GM21423 (cell line): ENCODE measurements at regions not wholly inside any gene's neighbourhood (a gene's known extent, or its start where the extent isn't known, plus 50 kb on each side); places are given as distances from the start of the nearest gene placed in this dataset.

Source experiments
- ATAC-seq: cut with Tn5 transposase; IDR thresholded peaks from one replicate; pipeline ENCODE4 v1.9.1; 2021; ENCODE audit warnings: mild to moderate bottlenecking, moderate library complexity; ENCODE audit not compliant: unreplicated experiment

DNA sequence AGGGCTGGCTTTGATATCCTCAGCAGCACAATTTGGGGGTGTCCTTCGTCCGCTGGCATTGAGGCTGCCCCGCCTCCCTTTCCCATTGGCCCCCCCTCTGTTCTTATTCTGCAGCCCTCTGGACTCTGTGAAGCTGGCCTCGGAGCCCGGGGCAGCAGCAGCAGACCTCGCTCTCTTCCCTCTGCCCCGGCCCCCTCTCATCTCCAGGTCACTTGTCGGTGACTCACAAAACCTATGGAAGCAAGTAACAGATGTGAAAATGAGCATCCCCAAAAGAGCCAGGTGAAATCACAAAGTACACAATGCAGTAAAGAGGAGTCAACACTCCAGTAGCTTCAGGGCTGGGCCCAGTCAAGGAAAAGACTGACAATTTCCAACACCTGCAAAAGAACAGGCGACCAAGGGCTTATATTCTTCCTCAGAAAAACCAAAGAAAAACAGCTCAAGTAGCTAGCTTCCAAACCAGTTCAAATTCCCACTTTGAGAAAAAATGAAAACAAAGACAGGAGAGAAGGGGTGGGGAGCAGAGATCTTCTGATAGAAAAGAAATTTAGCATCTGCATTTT is 97.5 kb downstream of the ZNF608 start:
- no peak for ATAC-seq

DNA sequence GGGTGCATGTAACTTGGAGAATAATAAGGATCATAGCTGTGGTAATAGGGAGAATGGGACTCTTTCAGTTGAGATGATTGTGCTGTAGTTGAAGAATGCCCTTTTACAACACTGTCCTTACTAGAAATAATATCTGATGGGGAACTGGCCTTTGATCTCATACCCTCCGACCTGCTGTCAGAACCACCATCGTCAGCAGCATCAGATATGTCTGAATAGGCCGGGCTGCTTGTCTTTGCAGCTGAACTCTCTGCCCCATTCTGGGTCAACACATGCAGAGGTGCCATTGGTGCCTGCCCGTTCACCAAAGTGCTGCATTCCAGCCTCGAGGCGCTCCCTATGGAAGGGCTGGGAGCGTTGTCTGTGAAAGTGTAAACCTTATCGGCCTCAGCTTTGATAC is 99.1 kb downstream of the ZNF608 start:
- ATAC-seq, result no peak

DNA sequence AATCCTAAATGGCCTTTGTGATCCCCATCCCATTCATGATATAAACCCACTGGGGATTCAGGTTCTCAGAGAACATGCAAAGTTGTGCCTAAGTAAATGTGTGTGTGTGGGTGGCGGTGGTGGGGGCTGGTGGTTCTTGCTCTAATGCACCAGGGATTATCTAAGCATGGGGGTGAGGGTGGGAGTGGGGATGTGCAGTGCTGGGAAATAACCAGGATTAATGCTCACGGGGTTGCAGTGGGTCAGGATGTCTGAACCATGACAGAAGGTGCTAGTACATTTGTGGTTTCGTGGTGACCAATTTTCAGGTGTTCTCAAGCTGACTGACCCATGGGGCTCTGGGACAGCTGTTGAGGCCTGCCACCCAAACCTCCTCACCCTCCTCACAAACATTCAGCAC is 101.0 kb downstream of the ZNF608 start:
- ATAC-seq, result peak; percentile 11

DNA sequence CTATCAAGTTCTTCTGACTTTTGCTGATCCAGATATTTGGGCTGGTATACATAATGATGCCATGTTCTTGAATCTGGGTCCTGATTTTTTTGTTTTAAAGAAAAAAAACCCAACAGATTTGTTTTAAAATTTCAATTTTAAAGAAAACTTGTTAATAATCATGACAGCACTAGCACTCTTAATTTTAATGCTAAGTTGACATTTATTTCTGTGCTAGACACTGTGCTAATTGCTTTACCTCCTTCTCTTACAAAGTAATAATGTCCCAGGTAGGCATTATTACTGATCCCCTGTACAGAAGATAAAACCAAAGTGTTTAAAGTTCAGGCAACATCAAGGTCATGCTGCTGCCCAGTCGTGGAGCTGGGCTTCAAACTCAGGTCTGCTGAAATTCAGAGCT is 101.9 kb downstream of the ZNF608 start:
- ATAC-seq, result no peak

DNA sequence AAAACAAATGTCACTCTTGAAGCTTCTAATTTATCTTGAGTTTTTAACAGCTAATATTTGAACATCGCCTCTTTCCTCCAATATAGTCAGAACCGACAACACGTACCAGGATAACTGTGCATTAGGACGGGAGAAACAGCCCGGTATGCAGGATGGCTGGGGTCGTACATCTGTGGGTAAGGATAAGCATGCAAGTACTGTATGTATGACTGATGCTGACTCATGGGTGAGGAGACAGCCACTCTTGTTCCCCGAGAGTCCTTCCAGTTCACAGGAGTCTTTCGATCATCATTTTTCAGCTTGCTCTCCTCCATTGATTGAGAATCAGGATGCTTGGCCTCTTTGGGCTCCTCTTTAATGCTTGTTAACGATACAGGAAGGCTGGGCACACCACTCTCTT is 102.3 kb downstream of the ZNF608 start:
- ATAC-seq, result no peak

DNA sequence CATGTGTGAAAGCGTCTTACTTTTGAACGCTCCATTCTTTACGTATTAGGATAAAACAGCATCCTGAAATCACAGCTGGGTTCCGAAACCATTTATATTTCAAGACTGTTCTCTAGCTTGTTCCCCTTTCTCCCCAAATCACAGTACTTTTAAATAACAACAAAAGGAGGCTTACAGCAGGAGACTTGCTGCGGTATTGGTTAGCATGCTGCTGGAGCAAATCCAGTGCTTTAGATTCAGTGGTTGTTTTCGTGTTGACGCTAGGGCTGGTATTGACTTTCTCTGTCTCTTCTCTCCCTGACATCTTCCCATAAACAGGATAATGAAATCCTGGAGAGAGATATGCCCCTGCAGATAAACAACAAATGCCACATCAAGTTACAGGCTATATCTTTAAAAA is 103.1 kb downstream of the ZNF608 start:
- ATAC-seq, result no peak

DNA sequence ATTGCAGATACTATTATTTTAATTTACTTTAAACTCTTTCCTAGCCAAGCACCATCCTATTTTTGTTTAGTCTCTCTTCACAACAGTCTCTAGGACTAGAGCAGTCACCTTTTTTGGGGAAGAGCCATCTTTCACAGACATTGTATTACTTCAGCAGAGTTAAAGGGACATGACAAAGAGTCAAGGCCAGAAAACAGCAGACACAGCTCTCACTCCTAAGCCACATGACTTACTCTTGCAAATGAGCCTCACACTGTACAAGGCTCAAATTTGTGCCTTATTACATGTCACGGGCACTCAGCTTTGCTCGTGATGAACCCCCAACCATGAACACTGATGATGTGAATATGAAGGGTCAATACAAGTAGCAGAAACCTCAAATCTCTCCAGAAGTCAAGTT is 104.3 kb downstream of the ZNF608 start:
- ATAC-seq, result no peak

DNA sequence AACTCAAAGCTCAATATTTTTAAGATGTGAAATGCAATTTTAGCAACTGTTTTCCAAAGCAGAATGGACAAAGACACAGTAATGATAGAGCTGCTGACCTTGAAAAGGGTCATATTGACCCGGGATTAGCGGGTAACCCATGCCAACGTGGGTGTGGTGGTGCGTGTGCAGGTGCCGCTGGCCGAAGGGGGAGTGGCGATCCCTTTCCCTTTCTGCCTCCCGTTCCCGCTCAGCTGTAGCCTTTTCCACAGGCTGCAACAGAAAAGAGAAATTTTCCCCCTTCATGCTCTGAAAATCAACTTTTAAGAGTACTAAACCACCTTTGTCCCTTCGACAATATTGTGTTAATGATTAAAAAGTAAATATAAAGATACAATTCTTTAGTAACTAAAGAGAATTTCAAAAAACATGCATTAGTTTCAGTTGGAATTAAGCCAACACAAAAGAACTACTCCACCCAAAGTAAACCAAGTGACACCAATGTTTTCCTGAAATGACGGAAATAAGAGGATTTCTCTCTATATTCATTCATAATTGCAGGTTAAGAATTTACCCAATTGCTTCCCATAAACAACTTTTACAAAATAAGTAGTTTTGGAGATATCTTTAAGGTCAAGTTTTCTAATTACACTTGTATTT is 105.2 kb downstream of the ZNF608 start:
- ATAC-seq, result no peak

DNA sequence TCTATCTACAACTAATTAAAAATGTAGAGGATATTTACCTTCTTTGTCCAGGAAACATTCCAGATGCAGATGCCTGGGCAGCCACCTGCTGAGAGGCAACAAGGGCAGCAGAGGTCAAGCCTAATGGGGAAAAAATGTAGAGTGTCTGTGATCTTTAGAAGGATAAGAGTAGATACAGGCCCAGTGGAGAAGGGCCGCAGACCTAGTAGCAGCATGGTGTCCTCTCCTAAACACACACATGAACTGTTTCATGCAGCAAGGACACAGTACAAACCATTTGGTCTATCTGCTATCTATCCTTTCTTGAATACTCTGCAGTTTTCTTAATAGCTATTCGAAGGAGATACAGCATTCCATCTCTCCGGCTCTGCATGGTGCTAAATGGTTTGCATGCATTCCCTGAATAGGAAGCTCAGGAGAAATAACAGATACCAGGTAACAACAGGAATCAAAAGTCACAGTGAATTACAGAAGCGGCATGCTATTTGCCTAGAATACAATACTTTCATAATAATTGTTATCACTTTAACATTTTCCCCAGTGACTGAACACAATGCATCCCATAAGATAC is 107.3 kb downstream of the ZNF608 start:
- ATAC-seq, result no peak

DNA sequence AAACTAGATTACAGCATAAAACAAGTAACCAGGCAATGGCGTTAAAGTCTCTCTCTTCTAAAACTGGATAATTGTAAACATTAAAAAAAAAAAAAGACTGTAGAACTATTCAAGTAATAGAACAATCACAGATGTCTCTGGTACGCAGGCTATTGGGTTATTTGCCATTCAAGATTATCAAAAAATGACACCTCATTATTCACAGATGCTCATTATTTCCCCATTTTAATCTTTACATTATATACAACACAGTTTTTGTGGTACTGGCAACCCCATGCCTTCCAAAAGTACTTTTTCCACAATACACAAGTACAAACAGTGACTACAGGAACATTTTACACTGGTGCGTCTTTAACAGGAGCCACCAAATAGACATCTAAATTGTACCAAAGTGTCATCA is 109.4 kb downstream of the ZNF608 start:
- no peak for ATAC-seq

DNA sequence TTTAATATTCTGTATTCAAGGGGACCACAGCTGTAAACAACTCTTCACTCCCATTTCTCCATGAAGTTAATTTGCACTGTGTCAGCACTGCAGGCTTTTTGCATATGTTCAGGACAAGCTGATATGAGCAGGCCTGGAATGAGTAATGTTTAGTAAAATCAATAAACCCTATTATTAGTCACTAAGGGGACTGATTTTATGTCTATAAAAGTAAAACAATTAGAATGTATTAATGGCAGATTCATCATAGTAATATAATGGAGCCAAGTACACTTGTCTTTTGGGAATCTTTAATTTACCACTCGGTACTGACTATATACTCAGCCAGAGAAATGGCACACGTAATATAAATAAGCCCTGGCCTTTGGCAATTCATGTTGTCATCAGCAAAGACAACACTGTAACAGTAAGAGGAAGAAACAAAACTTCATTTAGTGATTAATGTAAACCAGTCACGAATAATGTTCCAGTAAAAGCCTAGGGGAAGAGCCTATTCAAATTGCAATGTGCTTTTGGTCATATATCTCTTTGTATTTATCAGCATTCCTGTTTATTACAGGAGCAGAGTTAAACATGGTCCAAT is 111.6 kb downstream of the ZNF608 start:
- no peak for ATAC-seq

DNA sequence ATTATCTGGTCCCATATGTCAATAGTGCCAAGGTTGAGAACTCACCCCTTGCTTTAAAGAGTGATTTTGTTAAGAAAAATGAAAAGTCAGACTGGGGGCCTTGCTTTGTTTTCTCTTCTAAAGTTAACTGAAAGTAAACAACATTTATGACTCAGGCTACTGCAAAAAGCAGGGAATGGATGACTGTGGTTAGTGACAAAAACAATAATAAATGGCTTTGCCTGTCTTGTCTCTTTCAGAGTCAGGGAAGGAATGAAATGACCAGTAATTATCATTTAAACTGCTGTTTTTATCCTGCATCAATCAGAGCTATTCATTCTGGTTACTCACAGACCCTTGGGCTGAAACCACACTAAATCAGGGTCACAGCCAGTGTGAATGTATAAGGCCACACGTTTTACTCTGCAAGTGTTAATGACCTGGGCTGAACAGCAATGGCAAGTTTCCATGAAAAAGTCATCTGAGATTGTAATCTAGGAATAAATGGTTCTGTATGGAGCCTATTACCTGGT is 112.2 kb downstream of the ZNF608 start:
- no peak for ATAC-seq

DNA sequence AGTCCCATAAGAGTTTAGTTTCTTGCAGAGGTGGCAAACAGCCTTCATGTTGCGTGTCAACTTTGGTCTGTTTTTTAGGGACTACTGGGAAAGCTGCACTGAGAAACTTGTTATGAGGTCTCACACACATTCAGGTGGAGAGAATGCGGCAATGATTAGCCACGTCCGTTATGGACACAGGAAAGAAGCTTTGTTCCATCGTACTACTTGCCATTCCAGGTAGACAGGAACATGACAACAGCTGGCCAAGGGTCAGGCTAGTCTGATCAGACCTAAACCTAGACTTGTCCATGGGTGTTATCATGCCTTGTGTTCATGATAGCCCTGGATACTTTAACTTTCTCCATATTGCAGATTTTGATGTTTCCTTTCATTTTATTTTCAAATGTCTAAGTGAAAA is 113.2 kb downstream of the ZNF608 start:
- ATAC-seq, result no peak

DNA sequence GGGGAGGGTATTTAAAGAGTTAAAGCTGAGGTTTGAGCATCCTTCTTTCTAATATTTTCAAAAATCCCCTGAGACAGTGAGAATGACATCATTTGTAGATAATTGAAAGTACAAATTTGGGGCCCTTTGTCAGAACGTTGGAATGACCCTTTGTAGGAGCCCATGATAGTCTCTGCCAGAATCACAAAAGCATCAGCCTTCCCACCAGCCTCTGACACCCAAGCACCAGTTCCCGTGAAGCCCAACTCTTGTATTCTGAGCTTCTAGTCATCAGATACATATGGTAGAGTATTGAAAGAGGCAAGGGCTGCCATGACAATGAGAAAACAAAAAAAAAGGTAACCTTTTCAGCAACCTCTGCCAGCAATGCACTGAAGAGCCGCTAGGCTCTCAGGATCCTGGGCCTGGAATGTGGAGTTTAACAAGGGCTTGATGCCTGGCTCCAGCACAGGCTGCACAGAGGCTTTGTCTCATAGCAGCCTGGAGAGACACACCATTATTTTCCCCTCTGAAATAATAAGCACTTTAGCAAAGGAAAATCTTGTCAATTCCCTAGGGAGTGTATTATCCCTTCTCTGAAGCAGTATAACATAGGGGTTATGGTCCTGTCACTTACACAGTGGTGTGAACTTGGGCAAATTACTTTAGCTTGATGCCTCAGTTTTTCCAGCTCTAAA is 114.4 kb downstream of the ZNF608 start:
- ATAC-seq, result no peak

DNA sequence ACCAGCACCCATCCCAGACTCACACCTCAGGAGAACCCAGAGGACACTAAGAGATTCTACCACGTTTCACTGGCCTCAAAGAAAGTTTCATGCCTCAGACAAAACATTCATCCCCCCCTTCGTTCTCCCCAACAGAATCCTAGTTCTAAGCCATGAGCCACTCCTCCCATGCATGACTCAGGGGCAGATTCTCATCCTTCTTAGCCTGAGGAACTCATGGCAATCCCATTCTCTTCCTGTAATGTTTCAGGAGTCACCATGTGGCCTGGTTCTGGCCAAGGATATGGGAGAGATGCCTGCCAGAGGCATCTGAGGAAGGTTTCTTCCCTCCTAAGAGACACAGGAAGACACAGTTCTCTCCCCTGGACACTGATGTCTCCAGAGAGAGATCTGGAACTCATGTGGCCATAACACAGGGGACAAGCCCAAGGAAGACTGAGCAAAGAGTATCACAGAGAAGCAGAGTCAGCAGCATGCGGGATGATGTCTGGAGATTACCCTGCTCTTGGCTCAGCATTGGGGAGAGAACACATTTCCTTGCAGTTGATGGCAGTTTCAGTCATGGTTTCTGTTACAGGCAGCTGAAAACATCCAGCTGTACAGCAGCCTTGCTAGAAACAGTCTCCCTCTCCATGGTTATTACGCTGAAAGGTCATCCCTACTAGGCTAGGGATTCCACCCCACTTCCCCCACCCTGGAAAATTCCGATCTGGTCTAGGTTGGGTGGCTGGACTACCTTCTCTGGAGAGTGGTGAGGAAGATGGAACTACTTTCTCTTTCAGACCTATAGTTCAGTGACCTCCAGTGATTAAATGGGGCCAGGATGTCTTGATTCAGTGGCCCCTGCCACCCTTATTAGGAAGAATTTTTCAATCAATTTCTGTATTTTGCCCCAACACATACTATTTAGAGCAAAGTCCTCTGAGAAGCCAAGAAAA is 115.4 kb downstream of the ZNF608 start:
- peak; percentile 54 for ATAC-seq

DNA sequence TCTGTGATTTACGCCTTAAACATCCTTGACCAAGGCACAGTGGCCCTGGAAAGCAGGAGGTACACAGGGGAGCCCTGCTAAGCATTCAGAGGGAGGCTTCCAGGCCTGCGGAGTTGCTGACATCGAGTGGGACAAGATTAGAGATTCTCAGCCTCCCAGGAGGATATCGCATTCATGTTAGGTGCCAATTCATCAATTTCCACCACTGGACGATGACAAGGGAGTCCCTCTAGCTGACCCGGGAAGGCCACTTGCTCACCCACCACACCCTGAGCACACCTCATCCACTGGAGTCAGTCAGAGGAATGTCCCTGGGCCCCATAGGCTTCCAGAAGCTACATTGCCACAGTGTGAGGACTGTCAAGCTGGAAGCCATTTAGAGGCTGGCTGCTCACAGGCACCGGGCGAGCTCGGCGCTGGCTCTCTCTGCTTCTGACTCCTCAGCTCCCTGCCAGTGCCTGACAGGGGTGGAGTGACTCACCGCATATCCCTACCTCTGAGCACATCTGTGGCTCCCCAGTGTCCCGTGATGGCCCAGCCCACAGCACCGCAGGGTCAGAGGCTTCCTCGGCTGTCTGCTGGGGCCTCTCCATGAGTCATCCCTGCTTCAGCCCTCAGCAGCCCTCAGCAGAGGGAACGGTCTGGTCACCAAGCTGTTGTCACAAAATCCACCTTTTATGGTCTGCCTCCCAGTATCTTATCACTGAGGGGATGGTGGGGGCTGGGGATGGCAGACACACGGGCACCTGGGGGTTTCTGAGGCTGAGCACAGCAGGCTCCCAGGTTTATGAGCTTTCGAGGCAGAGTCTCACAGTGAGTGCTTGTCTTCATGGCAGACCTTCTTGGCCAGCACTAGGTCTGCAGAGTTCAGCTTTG is 117.5 kb downstream of the ZNF608 start:
- no peak for ATAC-seq

DNA sequence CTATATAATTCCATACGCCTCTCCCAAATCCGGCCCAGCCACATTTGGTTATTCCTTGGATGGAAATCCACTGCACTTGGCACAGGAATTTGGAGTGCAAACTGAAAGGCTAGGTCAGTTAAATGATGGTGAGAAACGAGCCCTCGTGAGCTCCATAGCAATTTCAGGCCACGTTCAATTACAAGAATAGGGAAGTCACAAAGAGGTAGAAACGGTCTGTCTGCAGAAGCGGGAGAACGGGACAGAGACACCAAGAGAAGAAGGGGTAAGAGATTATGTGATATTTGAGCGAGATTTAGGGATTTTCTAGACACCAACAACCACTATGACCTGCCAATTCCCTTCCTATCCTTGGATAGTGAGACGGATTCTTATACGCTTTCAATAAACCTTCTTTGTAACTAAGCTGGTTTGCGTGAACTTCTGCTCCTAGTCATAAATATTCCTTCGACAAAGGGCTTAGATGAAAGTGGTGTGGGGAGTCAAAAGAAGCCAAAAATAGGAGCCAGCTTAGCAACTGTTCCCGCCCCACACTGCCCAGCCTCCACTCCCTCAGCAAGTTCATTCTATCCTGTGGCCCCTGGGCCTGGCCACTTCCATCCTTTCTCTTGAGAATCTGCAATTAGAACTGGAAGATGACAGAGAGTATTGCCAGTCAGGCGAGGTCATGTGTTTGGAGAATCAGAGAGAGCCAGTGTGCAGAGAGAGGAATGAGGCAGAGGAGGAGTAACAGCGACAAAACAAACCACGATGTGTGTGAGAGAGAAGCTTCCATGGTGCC is 118.4 kb downstream of the ZNF608 start:
- ATAC-seq, result no peak

DNA sequence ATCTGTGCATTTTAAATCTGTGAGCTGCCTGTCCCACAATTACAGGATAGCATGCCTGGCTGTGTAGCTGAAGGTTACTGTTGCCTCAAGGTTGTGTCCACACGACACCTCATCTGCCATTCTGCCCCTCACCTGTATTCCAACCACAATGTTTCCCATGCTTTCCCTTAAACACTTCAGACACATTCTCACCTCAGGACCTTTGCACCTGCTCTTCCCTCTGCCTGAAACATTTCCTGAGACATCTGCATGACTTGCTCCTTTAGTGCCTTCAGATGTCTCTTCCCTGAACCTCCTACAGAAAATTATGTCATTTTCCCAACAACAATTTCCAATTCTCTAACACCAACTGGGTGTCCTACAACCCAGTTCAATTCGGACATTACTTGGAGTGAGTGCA is 120.4 kb downstream of the ZNF608 start:
- ATAC-seq, result no peak

DNA sequence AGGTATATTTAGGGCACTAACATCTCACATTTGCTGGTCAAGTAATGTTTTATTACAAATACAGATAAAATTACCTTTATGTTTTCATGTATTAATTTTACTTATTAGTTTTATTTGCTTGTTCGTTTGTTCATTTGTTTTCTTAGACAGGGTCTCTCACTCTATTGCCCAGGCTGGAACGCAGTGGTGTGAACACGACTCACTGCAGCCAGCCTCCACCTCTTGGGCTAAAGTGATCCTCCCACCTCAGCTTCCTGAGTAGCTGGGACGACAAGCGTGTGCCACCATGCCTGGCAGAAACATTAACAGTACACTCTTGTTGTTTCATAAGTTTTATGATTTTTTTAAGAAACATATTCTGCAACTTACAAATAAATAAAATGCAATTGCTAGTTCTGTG is 123.2 kb downstream of the ZNF608 start:
- no peak for ATAC-seq
